DOHH2 (cell line): ENCODE measurements at regions not wholly inside any gene's neighbourhood (a gene's known extent, or its start where the extent isn't known, plus 50 kb on each side); places are given as distances from the start of the nearest gene placed in this dataset.

ENCODE experiments used
- H3F3A ChIP-seq: fragments of 200-600 bp; sonication (generic), shearing (Covaris generic); 2 replicates; pipeline ENCODE4 v1.6.0; 2016; ENCODE audit warnings: antibody characterized with exemption, mild to moderate bottlenecking; ENCODE audit not compliant: control insufficient read depth, insufficient read depth
- H3K27ac ChIP-seq: fragments of 200-600 bp; sonication (generic); 2 replicates; pipeline ENCODE4 v1.5.1; 2014; ENCODE audit warnings: low read depth, mild to moderate bottlenecking, low read length, moderate library complexity
- H3K27me3 ChIP-seq: fragments of 200-600 bp; sonication (generic); 2 replicates; pipeline ENCODE4 v1.6.1; 2014; ENCODE audit warnings: mild to moderate bottlenecking, low read length, mixed read lengths; ENCODE audit not compliant: control insufficient read depth
- H3K36me3 ChIP-seq: fragments of 200-600 bp; sonication (generic); 2 replicates; pipeline ENCODE4 v1.6.1; 2014; ENCODE audit warnings: mild to moderate bottlenecking, low read length, moderate library complexity, mixed read lengths; ENCODE audit not compliant: control insufficient read depth
- H3K4me1 ChIP-seq: fragments of 200-600 bp; sonication (generic); 2 replicates; pipeline ENCODE4 v1.6.1; 2014; ENCODE audit warnings: mild to moderate bottlenecking, low read length, mixed read lengths; ENCODE audit not compliant: control insufficient read depth
- H3K4me2 ChIP-seq: fragments of 200-600 bp; sonication (generic); 2 replicates; pipeline ENCODE4 v1.6.0; 2014; ENCODE audit warnings: mild to moderate bottlenecking, low read length, moderate library complexity
- H3K4me3 ChIP-seq: fragments of 200-600 bp; sonication (generic); 2 replicates; pipeline ENCODE4 v1.5.1; 2014; ENCODE audit warnings: mild to moderate bottlenecking, low read length, mixed read lengths
- H3K79me2 ChIP-seq: fragments of 200-600 bp; sonication (generic); 2 replicates; pipeline ENCODE4 v1.6.1; 2014; ENCODE audit warnings: mild to moderate bottlenecking, low read length, mixed read lengths; ENCODE audit not compliant: control insufficient read depth
- H3K9me2 ChIP-seq: fragments of 200-600 bp; sonication (generic); replicated peaks from 2 replicates; pipeline ENCODE4 v1.6.1; 2014; ENCODE audit warnings: mild to moderate bottlenecking, low read length, mixed read lengths; ENCODE audit not compliant: control insufficient read depth
- H3K9me3 ChIP-seq: fragments of 200-600 bp; sonication (generic); 2 replicates; pipeline ENCODE4 v1.6.1; 2014; ENCODE audit warnings: antibody characterized with exemption, low read length, mixed read lengths; ENCODE audit not compliant: control insufficient read depth, insufficient read depth
- H4K20me1 ChIP-seq: fragments of 200-600 bp; sonication (generic); 2 replicates; pipeline ENCODE4 v1.6.0; 2014; ENCODE audit warnings: low read depth, mild to moderate bottlenecking, antibody characterized with exemption, low read length, moderate library complexity; ENCODE audit not compliant: control insufficient read depth, insufficient read depth
- EZH2phosphoT487 ChIP-seq: fragments of 200-600 bp; sonication (generic); IDR thresholded peaks from 2 replicates; pipeline ENCODE4 v1.6.1; 2017; ENCODE audit warnings: borderline replicate concordance, mild to moderate bottlenecking, antibody characterized with exemption, low read length, moderate library complexity, mixed read lengths
- TF ChIP-seq, protein P1 (sequence below): fragments of 200-600 bp; sonication (generic); IDR thresholded peaks from one replicate; pipeline ENCODE4 v1.5.1; 2014; ENCODE audit warnings: antibody characterized with exemption, mild to moderate bottlenecking, low read depth, low read length; ENCODE audit not compliant: poor library complexity, severe bottlenecking

DNA sequence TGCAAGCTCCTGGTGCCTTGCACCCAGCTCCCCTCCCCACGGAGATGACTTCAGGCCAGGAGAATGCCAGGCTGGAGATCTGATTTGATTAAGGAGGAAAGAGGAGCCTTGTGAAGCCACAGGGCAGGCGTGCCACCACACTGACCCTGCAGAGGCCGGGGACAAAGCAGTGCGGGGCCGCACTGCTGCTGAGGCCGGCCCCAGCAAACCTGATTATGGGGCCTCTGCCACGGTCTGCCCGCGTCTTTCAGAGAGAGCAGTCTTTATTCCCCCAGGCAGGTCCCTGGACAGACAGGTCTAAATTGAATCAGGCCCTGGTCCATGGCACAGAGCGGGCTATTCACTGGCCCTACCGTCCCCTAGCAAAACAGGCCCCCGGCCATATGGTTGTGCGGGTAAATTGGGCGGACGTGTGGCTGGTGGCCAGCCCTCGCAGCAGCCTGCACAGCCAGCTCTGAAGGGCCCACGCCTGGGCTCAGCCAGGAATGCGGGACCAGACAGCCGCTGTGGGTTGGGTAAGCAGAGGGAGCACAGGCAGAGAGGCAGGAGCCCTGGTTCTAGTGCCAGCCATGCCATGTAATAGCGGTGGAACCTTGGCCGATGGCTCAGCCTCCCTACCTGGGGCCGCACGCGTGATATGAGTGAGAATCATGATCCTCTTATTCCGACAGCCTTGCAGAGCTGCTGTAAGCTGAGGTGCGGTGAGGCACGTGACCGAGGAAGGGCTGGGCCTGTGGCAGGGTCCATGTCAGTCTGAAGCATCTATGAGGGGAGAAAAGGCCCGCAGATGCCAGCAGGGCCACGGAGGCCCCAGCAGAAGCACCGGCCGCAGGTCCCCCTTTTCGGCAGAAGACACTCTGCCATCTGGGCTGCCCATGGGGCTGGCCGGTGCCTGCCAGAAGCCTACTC is 97.3 kb upstream of the MYCN start:
- Histone ChIP-seq H3K4me3 (no peak overlapping the region), H3K4me1 (no peaks in the 10 kb centered on the region), H3K27me3 (no peaks in the 10 kb centered on the region), H3F3A (no peaks in the 10 kb centered on the region), H3K36me3 (no peaks in the 10 kb centered on the region), H3K9me2 (no peaks in the 10 kb centered on the region), H4K20me1 (no peaks in the 10 kb centered on the region), H3K27ac (no peak overlapping the region), H3K4me2 (no peak overlapping the region), H3K79me2 (no peaks in the 10 kb centered on the region), H3K9me3 (no peaks in the 10 kb centered on the region)
- TF ChIP-seq, protein P1, sequence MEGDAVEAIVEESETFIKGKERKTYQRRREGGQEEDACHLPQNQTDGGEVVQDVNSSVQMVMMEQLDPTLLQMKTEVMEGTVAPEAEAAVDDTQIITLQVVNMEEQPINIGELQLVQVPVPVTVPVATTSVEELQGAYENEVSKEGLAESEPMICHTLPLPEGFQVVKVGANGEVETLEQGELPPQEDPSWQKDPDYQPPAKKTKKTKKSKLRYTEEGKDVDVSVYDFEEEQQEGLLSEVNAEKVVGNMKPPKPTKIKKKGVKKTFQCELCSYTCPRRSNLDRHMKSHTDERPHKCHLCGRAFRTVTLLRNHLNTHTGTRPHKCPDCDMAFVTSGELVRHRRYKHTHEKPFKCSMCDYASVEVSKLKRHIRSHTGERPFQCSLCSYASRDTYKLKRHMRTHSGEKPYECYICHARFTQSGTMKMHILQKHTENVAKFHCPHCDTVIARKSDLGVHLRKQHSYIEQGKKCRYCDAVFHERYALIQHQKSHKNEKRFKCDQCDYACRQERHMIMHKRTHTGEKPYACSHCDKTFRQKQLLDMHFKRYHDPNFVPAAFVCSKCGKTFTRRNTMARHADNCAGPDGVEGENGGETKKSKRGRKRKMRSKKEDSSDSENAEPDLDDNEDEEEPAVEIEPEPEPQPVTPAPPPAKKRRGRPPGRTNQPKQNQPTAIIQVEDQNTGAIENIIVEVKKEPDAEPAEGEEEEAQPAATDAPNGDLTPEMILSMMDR = no peak
- no peak for TF ChIP-seq EZH2phosphoT487

DNA sequence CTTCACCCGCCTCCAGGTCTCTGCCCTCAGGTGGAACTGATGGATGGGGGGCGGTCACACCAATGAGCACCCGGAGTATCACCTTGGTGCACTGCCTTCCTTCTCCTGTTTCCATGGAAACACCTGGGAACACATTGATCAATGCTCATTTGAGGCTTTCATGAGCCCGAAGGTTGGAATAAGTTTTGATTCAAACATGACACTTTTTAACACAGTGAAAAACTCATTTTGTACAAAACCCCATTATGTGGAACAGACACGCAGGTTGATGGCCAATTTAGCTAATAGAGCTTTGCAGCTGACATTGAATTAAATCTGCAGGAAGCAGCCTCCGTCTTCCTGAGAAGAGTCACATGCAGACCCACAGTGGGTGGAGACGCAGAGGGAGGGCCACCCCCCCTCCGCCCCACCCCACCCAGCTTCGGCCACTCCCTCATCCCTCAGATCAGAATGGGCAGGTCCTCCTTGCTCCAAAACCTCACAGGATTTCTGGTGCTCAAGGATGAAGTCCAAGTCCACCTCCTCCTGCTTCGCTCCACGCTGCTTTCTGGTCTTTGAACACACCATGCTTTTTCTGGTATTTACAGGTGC is 96.0 kb upstream of the MYCN start:
- Histone ChIP-seq H3K4me1 (no peaks in the 10 kb centered on the region), H3K36me3 (no peaks in the 10 kb centered on the region), H3K4me3 (no peak overlapping the region), H3F3A (no peaks in the 10 kb centered on the region), H4K20me1 (no peaks in the 10 kb centered on the region), H3K4me2 (no peak overlapping the region), H3K9me3 (no peaks in the 10 kb centered on the region), H3K79me2 (no peaks in the 10 kb centered on the region), H3K27me3 (no peaks in the 10 kb centered on the region), H3K27ac (no peak overlapping the region), H3K9me2 (no peaks in the 10 kb centered on the region)
- no peak for TF ChIP-seq EZH2phosphoT487

DNA sequence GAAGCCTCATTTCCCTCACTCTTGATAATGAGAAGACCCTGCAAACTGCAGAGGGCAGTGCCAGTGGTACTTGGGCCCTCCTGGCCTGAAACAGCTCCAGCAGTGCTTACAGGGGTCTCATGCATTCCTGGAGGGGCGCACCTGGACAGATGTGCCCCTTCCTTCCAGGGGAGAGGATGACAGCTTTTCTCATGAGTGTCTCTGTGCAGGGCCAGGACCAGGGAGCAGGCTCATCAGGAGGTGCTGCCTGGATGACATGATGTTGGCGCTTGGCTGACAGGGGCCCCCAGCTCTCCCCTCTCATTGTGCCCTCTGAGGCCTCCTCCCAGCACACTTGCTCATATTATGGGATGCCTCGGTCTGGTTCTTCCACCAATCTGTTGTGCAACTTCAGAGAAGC is 95.1 kb upstream of the MYCN start:
- Histone ChIP-seq H3K79me2 (no peaks in the 10 kb centered on the region), H3K36me3 (no peaks in the 10 kb centered on the region), H3F3A (no peaks in the 10 kb centered on the region), H3K4me1 (no peaks in the 10 kb centered on the region), H3K27me3 (no peaks in the 10 kb centered on the region), H3K9me3 (no peaks in the 10 kb centered on the region), H3K9me2 (no peaks in the 10 kb centered on the region), H3K27ac (no peak overlapping the region), H4K20me1 (no peaks in the 10 kb centered on the region), H3K4me3 (no peak overlapping the region), H3K4me2 (no peak overlapping the region)
- TF ChIP-seq, protein P1 = no peak
- TF ChIP-seq EZH2phosphoT487 = no peak

DNA sequence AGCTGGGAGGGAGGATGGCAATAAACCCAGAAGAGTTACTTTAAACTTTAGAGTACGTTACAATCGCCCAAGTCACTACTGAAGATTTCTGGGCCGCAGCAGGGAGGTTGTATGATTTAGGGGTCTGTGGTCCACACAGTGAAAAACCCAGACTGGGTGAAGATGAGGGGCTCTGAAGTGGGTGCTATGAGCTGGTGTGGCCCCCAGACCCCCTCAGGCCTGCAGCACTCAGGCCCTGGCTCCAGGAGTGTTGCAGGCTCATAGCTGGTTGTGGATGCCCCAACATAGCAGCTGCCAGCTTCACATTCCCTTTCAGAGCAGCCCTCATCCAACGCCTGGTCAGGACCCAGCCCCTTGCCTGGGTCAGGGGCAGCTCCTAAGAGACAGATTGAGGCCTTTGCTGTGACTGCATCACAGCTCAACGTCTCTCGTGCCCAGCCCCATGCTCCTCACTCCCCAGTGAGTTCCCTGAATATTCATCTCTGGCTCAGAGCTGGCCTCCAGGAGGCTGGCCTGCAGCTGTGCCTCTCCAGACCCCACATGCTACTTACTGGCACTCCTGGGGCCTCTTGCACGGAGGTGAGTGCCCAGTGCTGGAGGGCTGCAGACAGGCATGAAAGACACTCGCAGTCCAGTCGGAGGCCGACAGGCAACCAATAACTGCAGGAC is 94.5 kb upstream of the MYCN start:
- no peaks in the 10 kb centered on the region for H3K9me3 ChIP-seq
- no peaks in the 10 kb centered on the region for H3K36me3 ChIP-seq
- H3K4me1 ChIP-seq = no peaks in the 10 kb centered on the region
- no peak overlapping the region for H3K27ac ChIP-seq
- H3K9me2 ChIP-seq = no peaks in the 10 kb centered on the region
- no peaks in the 10 kb centered on the region for H4K20me1 ChIP-seq
- H3F3A ChIP-seq = no peaks in the 10 kb centered on the region
- TF ChIP-seq EZH2phosphoT487 = no peak
- TF ChIP-seq, protein P1 = no peak
- H3K4me2 ChIP-seq = no peak overlapping the region
- H3K27me3 ChIP-seq = no peaks in the 10 kb centered on the region
- no peak overlapping the region for H3K4me3 ChIP-seq
- no peaks in the 10 kb centered on the region for H3K79me2 ChIP-seq
